Inferior parietal cortex (tissue), 1 donor: ENCODE measurements at regions not wholly inside any gene's neighbourhood (a gene's known extent, or its start where the extent isn't known, plus 50 kb on each side); places are given as distances from the start of the nearest gene placed in this dataset.
A peak's percentile ranks its signal among the peaks of the same experiment; 100 is the strongest.

Source experiments
- DNase-seq: peaks from one replicate; pipeline ENCODE4 v3.0.0-alpha.2; 2016; ENCODE audit errors: extremely low spot score

DNA sequence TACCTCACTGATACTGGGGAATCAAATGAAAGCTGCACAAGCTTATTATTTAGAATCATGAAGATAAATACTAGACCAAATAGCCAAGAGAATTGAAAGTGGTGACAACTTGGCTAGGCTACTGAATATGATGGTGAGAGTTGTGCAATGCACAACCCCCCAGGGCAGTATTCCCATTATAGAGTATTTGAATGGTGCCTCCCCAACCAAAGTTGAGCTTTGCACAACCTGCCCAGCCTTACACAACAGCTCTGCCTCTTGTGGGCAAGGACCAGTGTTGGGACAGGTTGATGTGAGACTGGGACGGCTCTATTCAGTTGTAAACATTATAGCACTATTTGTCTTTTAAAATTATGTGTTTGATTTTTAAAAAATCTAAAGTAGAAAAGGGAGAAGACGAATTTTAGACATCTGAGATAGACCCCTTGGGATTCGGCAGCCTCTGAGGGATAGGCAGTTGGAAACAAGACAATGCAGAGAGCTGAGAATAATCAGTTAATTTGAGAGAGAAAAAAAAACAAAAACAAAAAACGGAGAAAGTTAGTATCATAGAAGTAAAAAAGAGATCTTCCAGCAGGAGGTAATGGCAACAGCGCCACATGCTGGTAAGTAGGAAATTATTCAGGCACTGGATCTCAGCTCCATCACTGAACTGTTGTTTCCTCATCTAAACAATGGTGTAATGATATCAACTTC lies 91.0 kb upstream of the KCNA3 start:
- DNase-seq: peak; percentile 72

DNA sequence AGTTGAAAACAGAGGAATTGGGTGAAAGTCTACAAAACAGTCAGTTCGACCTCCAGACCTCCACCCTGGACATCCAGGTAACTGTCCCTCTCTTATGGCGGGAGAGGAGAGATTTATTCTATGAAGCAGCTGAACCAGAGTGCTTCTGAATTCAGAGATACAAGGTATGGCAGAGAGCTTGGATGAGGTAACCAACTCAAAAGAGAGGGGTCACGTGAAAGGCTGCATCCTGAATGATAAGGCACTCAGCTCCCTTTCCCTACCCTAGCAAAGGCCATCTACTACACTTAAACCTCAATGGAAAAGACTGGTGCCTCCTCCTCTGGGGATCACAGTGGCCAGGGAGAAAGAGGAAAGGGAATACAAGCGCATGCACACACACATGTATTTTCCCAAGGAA lies 88.4 kb upstream of the KCNA3 start:
- no peak for DNase-seq

DNA sequence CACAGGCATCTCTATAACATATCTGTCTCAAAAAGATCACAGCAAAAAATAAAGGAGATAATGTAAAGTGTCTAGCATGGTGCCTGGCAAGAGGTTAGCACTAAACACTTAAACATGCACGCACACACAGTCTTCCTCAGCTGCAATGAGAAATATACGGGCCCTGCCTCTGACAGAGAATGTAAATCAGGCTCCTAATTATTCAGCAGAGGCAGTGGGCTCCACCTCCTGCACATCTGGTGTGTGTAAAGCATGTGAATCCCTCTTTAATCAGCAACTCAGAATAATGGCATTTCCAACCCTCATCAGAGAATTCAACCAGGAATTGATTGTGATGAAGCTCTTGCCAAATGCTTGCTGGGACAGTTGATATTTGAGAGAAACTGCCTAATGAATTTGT lies 85.6 kb upstream of the KCNA3 start:
- DNase-seq: no peak

DNA sequence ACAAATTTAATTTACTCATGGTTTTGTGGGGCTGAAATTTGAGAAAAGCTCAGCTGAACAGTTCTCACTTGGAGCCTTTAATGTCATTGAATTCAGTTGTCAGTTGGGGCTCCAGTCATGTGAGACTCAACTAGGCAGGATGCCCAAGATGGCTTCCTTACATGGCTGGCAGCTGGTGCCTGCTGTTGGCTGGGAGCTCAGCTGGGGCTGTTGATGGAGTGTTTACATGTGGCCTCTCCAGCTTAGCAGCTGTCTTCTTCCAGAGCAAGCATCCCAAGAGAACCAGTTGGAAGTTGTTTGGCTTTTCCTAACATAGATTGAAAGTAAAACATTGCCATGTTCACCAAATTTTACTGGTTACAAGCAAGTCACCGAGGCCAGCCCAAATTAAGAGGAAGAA lies 81.8 kb upstream of the KCNA3 start:
- peak; percentile 64 for DNase-seq

DNA sequence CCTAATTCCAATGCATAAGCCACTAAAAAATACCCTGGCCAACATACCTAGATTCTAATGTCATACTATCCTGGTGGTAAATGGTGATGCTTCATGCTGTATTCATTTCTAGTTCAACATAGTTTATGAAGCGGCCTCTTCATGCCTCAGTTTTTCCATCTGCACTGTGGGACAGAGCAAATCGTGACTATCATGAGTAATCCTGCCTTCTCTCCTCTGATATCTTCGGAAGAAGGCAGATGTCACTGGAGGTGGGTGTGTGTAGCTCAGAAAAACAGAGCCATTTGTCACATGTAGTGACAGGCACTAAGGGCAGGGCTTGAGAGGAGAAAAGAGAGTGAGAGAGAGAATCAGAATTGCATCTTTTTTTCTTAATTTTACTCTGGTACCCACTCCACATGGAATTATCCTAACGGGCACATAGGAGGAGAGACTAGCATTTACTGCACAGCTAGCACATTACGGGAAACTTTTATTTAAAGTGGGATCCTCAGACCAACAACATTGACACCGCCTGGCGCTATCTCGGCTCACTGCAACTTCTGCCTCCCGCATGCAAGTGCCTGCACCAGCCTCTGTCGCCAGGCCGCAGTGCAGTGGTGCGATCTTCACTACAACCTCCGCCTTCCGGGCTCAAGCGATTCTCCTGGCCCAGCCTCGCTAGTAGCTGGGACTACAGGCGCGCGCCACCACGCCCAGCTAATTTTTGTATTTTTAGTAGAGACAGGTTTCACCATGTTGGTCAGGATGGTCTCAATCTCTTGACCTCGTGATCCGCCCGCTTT lies 78.4 kb upstream of the KCNA3 start:
- no peak for DNase-seq

DNA sequence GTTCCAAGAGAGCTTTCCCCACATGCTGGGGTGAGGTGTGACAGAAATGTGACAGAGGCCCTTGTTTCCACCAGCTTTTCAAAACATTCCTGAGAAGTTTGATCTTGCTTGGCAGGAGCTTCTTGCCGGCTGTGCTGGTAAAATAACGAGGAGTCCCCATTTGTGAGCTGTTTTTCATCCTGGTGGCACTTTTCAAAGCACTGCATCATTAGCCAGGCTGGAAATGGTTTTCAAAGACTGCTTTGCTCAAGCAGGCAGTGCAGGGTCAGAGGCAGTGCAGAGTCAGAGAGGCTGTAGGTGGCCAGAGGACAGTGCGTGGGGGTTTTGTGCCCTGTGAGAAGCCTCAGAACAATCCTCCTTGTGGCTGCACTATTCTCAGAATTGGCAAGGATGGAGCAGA lies 75.8 kb upstream of the KCNA3 start:
- peak; percentile 23 for DNase-seq

DNA sequence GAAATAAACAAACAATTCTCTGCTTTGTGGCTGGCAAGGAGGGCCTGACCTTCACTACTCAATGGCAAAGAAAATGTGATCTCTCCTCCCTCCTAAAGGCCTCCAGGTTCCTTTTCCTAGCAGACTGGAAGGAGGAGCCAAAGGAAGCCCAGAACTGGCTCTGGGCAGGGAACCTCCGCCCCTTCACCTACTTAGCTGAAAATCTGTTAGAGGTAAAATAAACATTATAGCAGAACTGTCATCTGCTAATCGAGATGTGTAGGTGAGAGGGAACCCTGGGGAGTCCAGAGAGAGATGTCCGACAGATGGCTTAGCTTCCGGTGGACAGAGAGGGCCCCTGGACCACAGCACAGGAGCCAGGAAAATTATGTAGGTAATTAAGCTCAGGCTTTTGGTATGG lies 75.2 kb upstream of the KCNA3 start:
- DNase-seq: no peak

DNA sequence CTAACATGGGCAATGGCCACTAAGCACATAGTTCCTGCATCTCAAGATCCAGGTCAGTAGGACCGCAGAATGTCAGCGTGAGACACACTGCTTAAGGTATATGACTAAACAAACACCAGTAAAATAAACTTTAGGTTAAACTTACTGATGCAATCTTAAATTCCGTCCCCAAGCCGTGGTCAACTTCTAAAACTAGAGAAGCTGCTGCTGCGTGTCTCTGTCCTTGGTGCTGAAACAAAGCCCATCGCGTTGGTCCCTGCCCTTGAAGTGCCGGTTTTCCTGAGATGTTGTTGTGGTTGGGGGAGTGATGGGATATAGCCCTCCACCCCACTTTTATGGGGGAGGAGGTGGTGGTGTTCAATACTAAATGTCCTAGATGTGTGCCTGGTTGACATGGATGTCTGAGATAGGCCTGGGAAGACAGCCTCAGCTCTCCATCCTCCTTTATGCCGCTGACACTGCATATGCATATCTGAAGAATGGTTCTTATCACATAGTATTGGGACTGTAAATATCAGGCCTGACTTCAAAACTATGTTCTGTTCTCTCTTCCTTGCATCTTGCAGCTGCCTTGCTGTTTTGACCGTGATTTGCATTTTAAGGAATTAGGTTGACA lies 72.0 kb upstream of the KCNA3 start:
- DNase-seq: peak; percentile 30

DNA sequence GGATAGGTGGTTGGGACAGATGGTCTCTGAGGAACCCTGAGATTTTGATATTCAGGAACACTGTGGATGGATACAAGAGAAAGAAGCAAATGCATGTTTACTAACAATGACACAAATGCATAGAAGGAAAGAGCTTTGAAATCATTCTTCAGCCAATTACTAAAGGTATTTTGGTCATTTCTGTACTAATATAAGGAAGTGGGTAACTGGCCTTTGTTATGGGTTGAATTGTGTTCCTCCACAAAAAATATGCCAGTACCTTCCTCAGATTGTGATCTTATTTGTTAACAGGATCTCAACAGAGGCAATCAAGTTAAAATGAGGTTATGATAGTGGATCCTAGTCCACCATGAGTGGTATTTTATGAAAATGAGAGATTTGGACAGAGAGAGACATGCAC lies 68.7 kb upstream of the KCNA3 start:
- no peak for DNase-seq

DNA sequence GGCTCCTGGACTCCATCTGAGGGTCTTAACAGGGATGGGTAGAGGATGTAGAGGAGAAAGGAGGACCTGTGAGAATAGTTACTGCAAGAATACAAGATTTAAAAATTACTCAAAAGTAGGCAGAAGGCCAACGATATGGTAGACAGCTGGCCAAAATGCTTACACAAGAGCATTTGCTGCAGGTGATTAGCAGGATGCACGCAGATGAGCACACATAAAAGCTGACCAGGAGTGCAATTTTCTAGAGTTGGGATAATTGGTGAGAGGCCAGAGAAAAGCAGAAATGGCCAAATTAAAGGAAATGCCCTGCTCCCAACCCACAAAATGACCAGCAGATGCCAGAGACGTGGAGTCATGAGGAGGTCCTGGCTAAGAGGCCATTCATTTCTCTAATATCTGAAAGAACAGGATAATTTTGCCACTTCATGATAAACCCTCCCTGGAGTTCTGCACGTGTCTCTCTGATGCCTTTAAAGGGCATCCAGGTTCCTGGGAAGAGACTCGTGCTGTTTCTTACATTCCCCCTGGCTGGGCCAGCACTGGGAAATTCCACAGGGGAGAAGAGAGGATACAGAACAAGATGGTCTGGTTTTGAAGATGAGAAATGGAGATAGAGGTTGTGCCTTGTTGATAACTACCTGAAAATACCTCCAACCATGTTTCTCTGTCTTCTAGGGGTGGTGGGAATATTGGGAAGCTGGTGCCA lies 62.3 kb upstream of the KCNA3 start:
- no peak for DNase-seq

DNA sequence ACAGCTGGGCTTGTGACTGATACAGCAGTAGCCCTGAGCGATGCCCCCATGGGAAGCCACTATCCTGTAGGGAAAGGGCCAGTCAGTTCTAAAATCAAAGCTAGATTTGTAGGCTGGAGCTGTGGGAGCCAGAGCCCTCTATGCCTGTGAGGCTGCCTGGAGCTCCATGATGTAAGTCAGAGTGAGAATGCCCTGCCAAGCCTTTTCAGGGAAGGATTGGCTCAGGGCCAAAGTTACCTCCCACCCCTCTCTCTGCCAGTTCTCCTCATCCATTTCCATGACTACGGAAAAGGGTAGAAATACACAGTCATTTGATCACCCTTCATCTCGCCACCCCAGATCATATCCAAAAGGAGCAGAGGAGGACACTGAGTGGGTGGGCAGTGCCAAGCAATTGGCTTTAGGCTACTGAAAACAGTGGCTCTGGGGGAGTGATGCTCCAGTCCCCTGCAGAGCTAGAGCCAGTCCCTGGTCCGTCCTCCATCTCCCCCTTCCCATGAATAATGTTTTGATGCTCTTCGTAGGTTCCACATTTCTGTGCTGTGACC lies 59.5 kb upstream of the KCNA3 start:
- no peak for DNase-seq

DNA sequence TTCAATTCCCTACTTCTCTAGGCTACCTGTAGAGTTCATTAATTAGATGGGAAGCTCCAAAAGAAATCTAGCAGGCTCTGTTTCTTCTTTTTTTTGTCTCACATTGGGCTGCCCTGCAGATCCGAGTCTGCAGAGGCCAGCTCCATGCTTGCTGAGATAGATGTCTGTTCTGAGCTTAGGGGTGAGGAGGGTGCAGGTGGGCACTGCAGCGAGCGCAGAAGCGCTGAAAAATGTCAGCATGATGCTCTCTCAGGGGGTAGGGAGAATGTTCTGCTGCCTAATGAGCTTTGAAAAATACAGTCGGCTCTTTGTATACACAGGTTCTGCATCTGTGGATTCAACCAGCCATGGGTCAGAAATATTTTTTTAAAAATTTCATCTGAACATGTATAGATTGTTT lies 56.8 kb upstream of the KCNA3 start:
- DNase-seq: no peak

DNA sequence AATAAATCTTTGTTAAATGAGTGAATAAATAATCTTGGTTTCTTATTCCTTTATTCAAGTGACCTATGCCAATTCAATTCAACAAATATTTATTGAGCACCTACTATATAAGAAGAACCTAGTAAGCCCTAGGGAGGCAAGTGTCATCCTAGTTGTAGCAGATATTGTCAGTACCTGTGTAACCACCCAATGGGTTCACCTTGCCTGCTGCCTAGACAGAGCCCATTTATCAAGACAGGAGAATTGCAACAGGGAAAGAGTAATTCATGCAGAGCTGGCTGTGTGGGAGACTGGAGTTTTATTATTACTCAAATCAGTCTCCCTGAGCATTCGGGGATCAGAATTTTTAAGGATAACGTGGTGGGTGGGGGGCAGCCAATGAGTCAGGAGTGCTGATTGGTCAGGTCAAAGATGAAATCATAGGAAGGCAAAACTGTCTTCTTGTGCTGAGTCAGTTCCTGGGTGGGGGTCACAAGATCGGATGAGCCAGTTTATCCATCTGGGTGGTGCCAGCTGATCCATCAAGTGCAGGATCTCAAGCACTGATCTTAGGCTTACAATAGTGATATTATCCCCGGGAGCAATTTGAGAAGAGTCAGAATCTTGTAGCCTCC lies 53.8 kb upstream of the KCNA3 start:
- no peak for DNase-seq

DNA sequence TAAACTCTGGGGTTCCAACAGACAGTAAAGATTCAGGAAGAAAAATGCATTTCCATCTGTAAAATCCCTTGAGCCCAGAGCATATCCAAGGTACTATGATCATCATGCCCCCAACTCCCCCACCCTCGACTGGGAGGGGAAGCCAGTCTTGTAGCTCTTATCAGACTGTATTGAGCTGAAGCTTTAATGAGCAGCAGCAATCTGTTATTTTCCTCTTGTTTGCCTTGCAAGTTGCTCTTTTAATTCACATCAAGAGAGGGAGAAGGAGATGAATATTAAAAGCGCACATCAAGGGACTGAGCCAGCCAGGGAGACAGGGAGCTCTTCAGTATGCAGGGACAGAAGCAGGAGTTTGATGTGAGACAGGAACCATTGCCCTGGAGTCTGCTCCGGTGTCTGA lies 52.5 kb upstream of the KCNA3 start:
- DNase-seq: peak; percentile 5

DNA sequence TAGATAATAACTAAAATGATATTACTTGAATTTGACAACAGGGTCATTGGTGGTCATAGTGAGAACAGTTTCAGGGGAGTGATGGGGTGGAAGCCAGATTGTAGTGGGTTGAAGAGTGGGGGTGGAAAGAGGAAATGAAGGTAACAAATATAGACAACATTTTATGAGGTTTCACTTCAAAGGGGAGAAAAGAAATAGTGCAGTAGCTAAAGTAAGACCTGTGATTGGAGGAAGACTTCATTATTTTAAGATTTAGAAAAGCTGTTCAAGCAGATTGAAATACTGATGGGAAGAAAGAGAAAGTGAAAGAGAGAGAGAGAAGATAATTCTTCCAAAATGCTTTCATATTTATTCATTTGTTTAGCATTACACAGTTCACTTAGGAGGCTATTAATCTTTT lies 52.0 kb upstream of the KCNA3 start:
- DNase-seq: no peak
